ENCODE measurements at regions not wholly inside any gene's neighbourhood (a gene's known extent, or its start where the extent isn't known, plus 50 kb on each side); places are given as distances from the start of the nearest gene placed in this dataset.

GRCh38 chr9:12544700-12545099, 148.5 kb upstream of the TYRP1 start:
- no peak for DNase-seq (ENCODE audit: low spot score)

- DNase-seq (ENCODE audit: low spot score) = no peak
Observed at GRCh38 chr9:12554636-12555035, 138.5 kb upstream of the TYRP1 start.

DNA sequence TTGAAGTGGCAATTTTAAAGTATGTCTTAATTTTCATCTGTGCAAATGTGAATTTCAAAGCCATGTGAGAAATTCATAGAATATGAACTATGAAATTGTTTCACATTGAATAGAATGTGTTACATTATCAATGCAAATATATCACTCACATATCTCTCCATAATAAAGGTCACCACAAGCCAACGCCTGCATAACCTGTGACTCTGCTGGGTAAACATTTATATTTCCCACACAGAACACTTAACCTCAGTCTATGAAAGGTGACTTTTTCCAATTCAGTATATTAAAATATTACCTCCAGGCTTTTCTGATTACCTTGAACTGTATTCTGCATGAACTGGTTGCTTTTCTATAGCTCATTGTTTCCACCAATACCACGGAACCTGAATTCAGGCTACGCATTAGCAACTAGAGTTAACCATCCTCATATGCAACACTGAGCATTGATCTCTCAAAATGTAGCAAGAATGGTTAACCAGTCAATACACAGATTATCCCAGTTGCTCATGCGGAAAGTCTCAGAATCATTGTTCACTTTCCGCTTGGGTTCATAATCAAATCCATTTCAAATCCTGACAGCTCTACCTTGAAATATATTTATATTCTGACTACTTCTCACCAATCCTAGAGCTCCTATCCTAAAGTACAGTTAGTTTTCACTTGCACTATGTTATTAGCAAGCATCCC, 126.6 kb upstream of the TYRP1 start:
- no peak for DNase-seq (ENCODE audit: low spot score)

- DNase-seq (ENCODE audit: low spot score) = no peak
Observed at GRCh38 chr9:12584656-12585522, 108.3 kb upstream of the TYRP1 start.

GRCh38 chr9:12595400-12595799, 97.8 kb upstream of the TYRP1 start:
- no peak for DNase-seq (ENCODE audit: low spot score)

- DNase-seq (ENCODE audit: low spot score) = no peak
Observed at GRCh38 chr9:12604164-12604821, 88.9 kb upstream of the TYRP1 start.

DNA sequence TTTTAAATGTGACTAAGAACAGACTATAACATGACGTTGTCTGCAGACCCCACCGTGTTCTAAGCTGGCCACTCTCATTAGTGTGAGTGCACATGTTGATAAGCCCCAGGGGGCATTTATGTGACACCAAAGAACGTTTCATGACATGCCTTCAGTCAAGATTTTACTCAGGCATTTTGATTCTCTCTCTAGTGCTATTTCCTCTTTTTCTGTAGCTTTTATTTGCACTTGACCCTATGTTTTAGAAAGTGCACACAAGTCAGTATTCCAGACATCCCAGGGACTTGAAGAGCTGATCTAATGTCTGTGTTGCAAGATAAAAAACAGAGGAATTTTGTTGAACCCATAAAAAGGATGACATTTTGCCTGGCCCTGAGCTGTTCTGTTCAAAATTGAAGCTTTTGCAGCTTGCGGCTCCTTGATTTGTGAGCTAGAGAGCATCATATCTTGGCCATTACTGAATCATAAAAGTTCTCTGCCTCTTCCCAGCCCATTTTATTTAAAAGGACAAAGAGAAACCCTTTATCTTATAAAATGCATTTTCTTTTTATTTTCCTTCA, 80.9 kb upstream of the TYRP1 start:
- DNase-seq (ENCODE audit: low spot score) = no peak

DNA sequence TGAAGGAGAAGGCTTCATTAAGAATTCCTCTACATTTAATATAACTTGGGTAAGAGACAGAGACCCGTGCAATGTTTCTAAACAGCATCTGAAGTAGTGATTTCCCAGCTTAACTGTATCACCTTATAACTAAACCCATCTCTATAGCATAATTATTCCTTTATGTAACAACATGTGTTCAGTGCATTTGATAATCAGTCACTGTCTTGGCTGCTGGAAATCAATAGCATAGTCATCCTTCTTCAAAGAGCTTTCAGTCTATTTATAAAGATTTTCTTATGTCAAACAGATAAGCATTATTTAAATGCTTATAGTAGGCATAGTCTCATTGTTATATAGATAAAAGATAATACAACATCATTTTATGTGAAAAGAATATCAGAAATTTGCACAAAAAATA, 80.1 kb upstream of the TYRP1 start:
- DNase-seq (ENCODE audit: low spot score) = no peak

- DNase-seq (ENCODE audit: low spot score) = no peak
Observed at GRCh38 chr9:12614488-12614887, 78.7 kb upstream of the TYRP1 start.

DNA sequence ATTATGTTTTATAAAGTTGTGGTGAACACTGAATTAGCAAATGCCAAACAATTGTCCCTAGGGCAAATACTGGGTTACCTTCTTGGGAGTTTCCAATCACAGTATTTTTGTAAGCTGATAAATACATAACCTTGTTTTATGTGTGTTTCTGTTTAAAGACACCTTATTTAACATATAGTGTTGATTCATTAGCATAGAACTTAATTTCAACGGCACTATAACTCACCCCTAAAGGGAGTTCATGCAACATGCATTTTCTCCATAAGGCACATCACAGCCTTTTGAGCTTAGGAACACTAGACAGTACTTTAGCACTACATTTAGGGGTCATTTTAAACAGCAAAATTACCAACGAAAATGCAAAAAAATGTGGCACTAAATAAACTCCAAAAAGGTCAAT, 74.2 kb upstream of the TYRP1 start:
- DNase-seq (ENCODE audit: low spot score) = no peak

GRCh38 chr9:12625844-12626243, 67.3 kb upstream of the TYRP1 start:
- no peak for DNase-seq (ENCODE audit: low spot score)

- no peak for DNase-seq (ENCODE audit: low spot score)
Observed at GRCh38 chr9:12627096-12627495, 66.1 kb upstream of the TYRP1 start.

DNA sequence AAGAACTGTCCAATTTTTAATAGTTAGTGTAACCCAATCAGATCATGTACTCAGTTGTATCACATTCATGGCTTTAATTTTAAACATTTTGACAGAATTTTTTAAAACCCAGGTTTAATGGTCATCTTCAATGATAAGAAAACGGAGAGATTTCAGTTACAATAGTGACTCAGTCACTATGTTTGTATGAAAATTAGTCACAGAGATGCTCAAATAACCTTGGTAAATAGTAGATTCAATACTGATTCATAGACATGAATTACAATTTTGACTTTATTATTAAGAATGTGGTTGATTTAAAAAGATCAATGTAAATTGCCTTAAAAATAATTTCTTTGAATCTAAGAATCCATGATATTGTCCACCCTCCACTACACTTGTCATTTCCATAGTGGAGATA, 64.6 kb upstream of the TYRP1 start:
- DNase-seq (ENCODE audit: low spot score) = no peak

DNA sequence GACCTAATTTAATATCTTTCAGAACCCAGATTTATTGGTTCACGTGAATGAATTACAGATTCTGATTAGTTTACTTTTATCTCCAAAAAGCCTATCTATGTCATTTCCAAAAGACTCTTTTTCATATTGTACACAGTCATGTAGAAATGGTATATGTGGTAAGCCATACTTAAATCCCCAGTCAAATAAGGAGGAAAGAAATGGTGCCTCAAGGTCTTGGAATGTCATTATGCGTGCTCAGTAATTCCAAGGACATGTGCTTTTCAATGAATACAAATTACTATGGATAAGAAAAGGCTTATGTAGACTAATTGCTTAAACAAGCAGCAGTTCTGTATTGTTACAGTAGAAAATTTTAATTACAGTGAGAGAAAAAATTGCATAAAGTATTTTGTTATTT, 64.1 kb upstream of the TYRP1 start:
- DNase-seq (ENCODE audit: low spot score) = no peak

DNA sequence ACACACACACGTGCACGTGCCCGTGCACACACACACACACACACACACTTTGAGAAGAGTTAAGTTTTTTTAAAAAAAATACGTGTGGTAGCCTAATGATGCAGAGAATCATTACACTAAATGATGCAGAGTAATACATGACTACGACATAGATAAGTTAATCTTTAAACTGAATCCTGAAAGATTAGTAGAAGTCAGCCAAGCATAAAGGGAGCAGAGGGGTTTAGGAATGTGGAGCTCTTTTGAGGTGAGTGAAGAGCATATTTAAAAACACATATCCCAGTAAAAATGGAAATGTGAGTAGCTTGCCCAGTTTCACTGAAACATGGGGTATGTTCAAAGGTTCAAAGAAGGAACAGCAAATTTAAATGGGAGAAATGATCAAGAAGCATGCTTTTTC, 61.3 kb upstream of the TYRP1 start:
- DNase-seq (ENCODE audit: low spot score) = no peak

- DNase-seq (ENCODE audit: low spot score) = no peak
Observed at GRCh38 chr9:12633016-12633765, 60.0 kb upstream of the TYRP1 start.

GRCh38 chr9:12640016-12640587, 53.1 kb upstream of the TYRP1 start:
- DNase-seq (ENCODE audit: low spot score) = peak; percentile 66

DNA sequence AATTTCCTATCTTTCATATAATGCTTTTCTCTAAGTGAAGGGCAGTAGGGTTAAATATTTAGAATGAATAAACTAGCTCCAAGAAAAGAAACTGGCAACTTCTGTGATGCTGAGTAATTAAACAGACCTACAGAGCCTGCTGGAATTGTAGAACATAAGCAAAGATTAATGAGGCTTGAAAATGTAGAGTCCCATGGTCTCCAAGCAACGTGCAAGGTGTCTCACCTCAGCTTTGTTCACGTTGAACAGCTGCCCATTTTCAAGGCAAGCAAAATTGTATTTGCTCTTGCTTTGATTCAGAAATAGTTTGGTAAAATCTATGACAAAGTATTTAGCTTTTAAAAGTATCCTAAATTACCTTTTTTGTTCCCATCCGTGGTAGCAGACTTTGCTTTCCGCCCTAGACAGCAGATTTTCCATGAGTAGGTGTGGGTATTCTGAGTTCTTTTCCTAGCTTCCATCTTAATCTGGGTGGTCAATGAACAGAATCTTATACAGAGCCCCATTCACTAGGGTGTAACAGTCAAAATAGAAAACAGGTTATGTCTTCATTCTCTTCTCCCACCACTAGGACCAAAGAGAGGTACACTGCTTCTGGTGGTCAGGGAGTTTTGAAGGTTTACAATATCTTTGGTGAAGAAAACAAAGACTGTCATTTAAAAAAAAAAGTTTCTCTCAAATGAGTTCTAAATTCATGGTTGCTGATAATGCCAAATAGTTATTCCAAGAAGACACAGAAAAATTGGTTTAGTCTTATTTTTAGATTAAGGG, 52.1 kb upstream of the TYRP1 start:
- no peak for DNase-seq (ENCODE audit: low spot score)

Measured in Ammon's horn (tissue), 1 donor.